AG20443 (cell line): ENCODE measurements at regions not wholly inside any gene's neighbourhood (a gene's known extent, or its start where the extent isn't known, plus 50 kb on each side); places are given as distances from the start of the nearest gene placed in this dataset.
"Not testable (repeated sequence)": the region's sequence is repeated elsewhere in the genome, so short reads cannot be mapped to it uniquely, and the experiment has no call there.

ENCODE experiments used
- DNase-seq: peaks from one replicate; pipeline ENCODE4 v3.0.0; 2012; ENCODE audit warnings: low spot score, mixed read lengths

GRCh38 chr3:160098261-160098908 is 109.8 kb downstream of the IL12A start:
- DNase-seq = no peak

DNA sequence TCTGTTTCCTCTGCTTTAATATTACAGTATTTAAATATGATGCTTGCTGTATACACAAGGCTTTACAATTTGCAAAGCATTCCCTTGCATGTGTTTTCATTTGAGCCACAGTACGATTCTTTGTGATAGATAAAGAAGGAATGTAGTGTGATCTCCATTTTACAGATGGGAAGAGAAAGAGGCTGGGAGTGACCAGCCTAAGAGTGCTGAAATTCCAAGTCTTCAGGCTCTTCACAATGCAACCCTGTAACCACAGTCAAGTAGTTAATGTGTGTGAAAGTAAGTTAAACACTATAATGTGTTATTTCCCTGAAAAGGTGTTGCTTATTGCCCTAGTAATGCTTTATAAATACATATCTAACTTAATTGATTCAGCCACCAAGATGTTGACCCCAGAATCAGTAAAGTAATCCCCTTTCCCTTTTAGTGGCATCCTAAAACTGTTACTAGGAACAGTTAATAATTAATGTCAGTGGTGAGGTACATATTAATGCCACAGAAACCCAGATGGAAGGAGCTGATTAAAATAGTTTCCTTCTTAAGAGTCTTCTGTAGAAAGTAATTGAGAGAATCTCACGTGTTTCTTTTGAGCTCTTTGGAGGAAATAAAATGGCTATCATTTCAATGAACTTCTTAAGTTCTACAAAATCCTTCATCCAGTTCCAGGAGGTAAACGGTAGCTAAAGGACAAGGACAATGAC is 110.4 kb downstream of the IL12A start:
- DNase-seq = no peak

GRCh38 chr3:160099834-160100233 is 111.2 kb downstream of the IL12A start:
- no peak for DNase-seq

DNA sequence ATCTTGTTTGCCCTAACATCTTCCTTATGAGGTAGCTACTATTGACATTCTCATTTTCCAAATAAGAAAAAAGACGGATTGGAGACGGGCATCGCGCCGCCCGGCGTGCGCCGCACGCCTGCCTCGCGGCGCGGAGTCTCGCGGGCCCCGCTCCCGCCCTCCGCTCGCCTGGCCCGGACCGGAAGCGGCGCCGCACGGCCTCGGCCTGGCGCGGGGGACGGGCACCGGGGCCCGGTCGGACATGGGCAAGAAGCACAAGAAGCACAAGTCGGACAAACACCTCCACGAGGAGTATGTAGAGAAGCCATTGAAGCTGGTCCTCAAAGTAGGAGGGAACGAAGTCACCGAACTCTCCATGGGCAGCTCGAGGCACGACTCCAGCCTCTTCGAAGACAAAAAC is 112.0 kb downstream of the IL12A start:
- DNase-seq = no peak

- not testable (repeated sequence) for DNase-seq
Observed at GRCh38 chr3:160102001-160102400, 113.4 kb downstream of the IL12A start.

GRCh38 chr3:160103397-160103796 is 114.8 kb downstream of the IL12A start:
- DNase-seq = no peak

- DNase-seq = no peak
Observed at GRCh38 chr3:160105907-160106584, 117.4 kb downstream of the IL12A start.

GRCh38 chr3:160106905-160107861 is 118.0 kb upstream of the C3orf80 start:
- no peak for DNase-seq

GRCh38 chr3:160108362-160108761 is 116.9 kb upstream of the C3orf80 start:
- no peak for DNase-seq

- no peak for DNase-seq
Observed at GRCh38 chr3:160112481-160112880, 112.7 kb upstream of the C3orf80 start.

DNA sequence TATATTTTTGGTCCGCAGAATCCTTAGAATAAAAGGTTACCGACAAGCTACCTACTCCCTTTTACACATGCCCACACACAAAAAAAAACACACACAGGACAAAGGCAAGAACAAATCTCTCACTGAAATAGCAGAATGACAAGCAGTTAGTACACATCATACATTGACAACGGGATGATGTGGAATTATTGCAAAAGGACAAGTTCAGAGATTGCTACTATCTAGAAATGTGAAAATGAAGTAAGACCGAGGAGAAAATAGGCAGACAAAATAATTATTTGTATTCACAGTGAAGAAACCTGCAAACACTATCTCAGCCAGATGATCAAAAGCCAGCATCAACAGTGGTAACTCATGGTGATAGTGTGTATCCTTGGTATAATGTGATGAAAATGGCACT is 112.2 kb upstream of the C3orf80 start:
- DNase-seq = no peak

- no peak for DNase-seq
Observed at GRCh38 chr3:160114355-160114995, 110.7 kb upstream of the C3orf80 start.

- DNase-seq = no peak
Observed at GRCh38 chr3:160115387-160115786, 109.8 kb upstream of the C3orf80 start.

- DNase-seq = no peak
Observed at GRCh38 chr3:160124224-160124623, 101.0 kb upstream of the C3orf80 start.

GRCh38 chr3:160125258-160125657 is 100.0 kb upstream of the C3orf80 start:
- no peak for DNase-seq

GRCh38 chr3:160126051-160126450 is 99.2 kb upstream of the C3orf80 start:
- DNase-seq = no peak

DNA sequence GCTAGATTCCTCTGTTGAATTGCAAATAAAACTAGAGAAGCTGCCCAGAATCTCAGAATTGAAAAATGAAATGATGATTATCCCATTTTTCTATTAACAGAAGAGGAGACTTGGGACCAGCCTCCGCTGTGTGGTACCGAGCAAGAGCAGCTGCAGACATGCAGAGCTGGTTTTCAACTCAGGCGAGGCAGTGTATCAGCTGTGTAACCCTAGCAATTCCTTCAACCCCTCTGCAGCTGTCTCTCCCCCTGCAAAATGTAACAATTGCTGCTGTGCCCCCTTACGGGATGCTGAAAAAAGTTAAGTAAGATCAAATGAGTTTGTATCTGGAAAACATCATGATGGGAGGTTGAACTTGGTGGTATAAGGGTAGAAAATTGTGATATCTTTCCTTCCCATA is 98.5 kb upstream of the C3orf80 start:
- no peak for DNase-seq

DNA sequence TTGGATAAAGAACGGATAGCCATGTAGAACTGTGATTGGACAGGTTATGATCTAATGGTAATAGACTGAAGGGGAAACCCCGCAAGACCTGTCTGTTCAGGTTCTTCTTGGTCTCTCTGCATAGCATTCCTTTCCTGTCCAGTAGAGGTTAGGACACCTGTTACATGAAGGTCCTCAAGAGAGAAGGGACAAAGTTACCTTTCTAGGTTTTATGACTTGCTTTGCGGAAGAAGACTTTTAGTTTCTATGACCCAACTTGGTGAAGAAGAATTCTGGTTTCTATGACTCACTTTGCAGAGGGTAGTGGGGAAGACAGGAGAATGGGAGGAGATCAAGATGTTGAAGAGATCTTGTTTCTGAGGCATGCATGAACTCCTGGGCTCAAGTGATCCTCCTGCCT is 97.9 kb upstream of the C3orf80 start:
- no peak for DNase-seq

- no peak for DNase-seq
Observed at GRCh38 chr3:160128056-160128455, 97.2 kb upstream of the C3orf80 start.

- DNase-seq = peak; percentile 91
Observed at GRCh38 chr3:160129459-160130061, 95.7 kb upstream of the C3orf80 start.

GRCh38 chr3:160130071-160130470 is 95.2 kb upstream of the C3orf80 start:
- no peak for DNase-seq
